OCI-LY1 (cell line): ENCODE measurements at regions not wholly inside any gene's neighbourhood (a gene's known extent, or its start where the extent isn't known, plus 50 kb on each side); places are given as distances from the start of the nearest gene placed in this dataset.

ENCODE experiments used
- EZH2 ChIP-seq: fragments of 200-600 bp; sonication (generic), shearing (Covaris generic); IDR thresholded peaks from 2 replicates; pipeline ENCODE4 v1.8.0; 2017; ENCODE audit warnings: borderline replicate concordance, mixed run types, mild to moderate bottlenecking, antibody characterized with exemption, low read length, moderate library complexity, mixed read lengths
- TF ChIP-seq, protein P1 (sequence below): fragments of 200-600 bp; sonication (generic), shearing (Covaris generic); IDR thresholded peaks from 2 replicates; pipeline ENCODE4 v1.5.1; 2017; ENCODE audit warnings: mild to moderate bottlenecking, antibody characterized with exemption, low read length, moderate library complexity, mixed read lengths

DNA sequence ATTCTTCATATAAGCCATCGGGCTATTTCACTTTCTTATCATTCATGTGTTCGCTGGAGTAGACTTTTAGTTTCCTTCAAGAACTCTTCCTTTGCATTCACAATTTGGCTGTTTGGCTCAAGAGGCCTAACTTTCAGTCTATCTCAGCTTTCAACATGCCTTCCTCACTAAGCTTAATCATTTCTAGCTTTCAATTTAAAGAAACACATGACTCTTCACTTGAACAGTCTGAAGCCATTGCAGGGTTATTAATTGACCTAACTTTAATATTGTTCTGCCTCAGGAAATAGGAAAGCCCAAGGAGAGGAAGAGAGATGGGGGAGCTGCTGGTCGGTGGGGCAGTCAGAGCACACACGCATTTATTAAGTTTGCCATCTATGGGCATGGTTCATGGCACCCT is 158.1 kb downstream of the SUCLA2 start:
- TF ChIP-seq, protein P1, sequence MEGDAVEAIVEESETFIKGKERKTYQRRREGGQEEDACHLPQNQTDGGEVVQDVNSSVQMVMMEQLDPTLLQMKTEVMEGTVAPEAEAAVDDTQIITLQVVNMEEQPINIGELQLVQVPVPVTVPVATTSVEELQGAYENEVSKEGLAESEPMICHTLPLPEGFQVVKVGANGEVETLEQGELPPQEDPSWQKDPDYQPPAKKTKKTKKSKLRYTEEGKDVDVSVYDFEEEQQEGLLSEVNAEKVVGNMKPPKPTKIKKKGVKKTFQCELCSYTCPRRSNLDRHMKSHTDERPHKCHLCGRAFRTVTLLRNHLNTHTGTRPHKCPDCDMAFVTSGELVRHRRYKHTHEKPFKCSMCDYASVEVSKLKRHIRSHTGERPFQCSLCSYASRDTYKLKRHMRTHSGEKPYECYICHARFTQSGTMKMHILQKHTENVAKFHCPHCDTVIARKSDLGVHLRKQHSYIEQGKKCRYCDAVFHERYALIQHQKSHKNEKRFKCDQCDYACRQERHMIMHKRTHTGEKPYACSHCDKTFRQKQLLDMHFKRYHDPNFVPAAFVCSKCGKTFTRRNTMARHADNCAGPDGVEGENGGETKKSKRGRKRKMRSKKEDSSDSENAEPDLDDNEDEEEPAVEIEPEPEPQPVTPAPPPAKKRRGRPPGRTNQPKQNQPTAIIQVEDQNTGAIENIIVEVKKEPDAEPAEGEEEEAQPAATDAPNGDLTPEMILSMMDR: no peak
- TF ChIP-seq EZH2: no peak
